NCI-H1048 (cell line): ENCODE measurements at regions not wholly inside any gene's neighbourhood (a gene's known extent, or its start where the extent isn't known, plus 50 kb on each side); places are given as distances from the start of the nearest gene placed in this dataset.

Experiments
- DNase-seq: peaks from one replicate; lab custom pipeline; 2025; lab: John Stamatoyannopoulos, UW

DNA sequence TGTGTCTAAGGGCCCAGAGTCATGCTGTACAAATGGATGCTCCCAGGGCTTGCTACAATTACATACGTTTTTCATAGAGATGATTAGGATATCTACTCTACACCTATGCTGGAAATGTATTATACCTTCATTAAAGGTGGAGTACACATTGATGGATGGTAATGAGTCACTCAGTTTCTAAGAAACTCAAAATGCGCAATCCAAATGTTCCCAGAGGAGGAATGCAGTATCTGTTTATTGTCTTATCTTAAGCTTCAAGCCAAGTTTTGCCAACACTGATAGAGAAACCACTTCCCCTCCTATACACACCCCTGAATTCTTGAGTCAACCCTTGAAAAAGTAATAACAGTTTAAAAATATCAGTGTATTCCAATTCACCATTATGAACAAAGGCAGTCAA lies 266.6 kb upstream of the FAR2 start:
- no peak for DNase-seq

DNA sequence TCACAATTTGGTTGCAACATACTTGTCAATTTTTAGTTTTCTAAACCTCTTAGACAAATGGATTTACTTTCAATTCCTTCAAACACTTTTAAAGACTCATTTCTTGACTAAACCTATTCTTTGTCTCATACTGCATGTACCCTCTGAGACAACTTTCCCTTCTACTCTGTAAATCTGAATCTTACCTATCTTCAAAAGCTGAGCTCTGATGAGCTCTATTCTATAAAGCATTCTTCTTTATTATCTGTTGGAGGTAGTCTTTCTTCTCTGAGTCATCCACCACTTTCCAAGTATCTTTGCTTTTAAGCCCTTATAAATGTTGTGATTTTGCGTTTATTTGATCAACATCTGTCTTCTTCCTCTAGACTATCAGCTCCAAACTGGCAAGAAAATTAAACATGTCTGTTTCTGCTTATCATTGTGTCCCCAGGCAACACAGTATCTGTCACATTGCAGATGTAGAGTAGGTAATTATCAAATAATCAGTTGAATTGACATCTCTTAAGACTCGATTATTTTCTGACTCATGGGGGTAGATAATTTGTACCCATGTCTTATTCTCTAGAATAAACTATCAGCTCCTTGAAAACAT lies 265.6 kb upstream of the FAR2 start:
- no peak for DNase-seq

DNA sequence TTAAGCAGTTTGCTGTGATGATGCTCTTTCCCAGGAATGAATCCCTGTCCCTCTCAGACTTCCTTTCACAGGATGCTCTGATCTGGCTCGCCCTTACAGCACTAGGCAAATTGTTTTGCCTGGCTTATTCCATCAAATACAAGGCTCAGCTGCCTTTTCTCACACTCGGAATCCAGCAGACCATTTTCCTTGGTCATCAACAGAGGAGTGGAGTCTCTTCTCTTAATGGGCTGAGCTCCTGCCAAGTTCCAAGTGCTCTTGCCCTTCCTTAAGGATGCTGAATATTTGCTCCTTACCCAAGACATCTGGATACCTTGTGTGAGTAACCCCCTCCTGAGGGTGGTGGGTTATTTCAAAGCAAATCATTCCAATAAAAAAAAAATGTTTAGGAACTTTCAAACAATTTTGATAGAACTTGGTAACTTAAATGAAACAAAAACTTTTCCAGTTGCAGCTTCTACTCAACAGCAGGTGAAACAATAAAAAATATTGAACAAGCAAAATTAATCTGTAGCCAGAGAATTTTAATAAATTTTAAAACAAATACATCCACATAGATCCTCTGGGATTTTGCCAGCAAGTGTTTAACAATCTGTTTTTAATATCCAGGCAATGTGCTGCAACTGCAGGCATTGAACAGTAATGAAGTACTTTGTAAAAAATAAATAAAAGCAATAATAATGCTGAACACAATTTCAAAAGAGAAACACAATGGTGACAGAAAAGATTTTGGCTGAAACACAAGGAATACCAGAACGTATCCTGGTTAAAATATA lies 264.0 kb upstream of the FAR2 start:
- DNase-seq: no peak

DNA sequence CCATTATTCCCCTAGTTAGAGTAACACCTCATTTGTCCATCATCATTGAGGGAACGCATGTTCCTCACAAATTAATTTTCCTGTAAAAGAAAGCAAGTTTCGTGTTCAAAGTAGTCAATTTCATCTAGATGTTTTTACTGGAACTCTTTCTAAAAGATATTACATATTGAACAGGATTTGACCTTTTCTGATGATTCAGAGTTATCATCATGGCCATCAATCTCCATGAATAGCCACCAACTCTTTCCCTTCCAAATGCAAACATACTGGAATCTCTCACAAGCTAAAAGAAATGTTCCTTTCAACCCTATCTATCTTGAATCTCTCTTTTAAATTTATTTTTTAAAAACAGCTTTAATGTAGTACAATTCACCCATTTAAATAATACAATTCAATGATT lies 263.1 kb upstream of the FAR2 start:
- no peak for DNase-seq

DNA sequence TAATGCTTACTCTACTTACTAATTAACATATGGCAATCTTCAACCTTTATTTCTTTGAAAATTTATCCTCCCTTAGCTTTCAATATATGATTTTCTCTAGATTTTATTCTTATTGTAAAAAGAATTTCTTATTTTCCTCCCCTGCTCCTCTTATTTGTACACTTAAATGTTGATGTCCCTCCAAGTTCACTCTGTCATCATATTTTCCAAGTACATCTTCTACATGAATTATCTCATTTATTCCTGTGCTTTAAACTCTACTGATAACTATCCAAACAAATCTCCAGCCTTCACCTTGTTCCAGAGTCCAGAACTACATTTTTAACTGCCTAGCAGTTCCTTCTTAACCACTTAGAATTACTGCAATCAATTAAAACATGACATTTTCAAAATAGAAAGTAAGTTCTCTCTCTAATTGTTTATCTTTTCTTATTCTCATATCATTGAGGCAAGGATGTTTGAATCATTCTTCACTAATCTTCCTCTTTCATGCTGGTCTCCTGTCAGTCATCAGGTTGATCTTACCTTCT lies 261.6 kb upstream of the FAR2 start:
- DNase-seq: no peak

DNA sequence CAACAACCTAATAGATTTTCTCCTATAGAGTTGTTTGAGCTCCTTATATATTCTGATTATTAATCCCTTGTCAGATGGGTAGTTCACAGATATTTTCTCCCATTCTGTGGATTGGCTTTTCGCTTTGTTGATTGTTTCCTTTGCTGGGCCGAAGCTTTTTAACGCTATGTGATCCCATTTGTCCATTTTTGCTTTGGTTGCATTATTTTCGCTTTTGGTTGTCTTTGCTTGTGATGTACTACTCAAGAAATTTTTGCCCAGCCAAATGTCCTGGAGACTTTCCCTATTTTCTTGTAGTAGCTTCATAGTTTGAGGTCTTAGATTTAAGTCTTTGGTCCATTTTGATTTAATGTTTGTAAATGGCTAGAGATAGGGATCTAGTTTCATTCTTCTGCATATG lies 258.4 kb upstream of the FAR2 start:
- DNase-seq: no peak

DNA sequence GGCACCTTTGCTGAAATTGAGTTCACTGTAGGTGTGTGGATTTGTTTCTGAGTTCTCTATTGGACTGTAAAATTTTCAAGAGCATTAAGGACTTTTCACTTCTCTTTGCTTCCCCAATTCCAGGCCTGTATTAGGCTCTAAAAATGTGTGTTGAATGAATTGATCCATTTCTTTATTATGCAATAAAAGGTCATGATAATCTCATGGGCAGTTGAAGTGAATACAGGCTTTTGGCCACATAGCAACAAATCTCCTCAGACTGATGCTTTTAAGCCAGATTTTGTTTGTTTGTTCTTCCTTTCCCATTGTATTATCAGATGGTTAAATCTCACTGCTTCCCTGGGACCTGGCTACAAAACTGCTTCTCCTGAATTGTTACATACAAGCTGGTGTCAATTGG lies 258.0 kb upstream of the FAR2 start:
- no peak for DNase-seq

DNA sequence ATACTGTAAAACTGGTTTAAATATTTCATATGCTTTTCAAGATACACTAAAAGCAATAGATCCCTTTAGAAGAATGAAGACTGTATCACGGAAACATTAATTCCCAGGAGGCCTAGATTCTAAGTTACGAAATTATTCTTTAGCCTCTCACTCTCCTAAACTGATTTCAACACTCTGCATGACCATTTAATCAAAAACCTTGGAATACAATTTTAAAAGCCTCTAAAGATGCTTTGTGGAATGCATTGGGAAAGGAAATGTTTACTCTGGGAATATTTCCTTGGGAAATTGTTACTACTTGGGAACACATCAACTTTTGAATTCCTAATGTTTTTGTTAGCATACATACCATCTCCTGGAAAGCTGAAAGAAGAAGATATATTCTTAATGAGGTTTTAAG lies 255.7 kb upstream of the FAR2 start:
- no peak for DNase-seq

DNA sequence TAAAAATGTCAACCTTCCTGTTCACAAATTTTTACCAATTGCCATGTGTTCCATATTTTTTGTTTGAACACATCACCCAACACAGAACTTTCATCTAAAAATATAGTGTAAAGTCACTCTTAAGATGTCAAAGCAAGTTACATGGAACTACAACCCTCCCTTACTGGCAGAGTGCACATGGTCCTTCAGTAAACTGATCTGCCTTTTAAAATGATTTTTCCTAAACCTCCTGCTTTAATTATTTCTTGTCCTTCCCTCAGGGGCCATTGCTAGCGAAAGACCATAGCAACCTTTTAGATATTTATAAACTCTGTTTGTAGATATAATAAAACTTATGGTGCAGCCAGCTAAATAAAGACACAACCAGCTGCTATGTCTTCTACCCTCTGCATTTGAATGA lies 255.2 kb upstream of the FAR2 start:
- no peak for DNase-seq

DNA sequence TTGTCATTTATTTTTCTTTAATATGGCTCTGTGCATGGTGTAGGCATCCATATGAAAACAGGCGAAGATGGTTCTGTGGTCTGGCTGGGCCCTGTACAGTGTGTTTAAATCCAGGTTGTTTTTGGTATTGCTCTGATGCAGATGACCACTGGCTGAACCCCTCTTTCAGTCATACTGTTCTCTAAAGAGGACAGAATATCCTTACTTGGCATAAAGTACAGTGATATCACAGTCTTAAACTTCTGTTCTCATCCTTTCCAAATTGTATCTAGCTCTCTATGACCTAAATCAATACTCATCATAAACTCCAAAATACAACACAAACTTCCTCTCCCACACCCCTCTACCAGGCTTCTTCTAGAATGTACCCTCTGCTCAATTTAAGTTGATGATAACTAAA lies 252.7 kb upstream of the FAR2 start:
- DNase-seq: no peak

DNA sequence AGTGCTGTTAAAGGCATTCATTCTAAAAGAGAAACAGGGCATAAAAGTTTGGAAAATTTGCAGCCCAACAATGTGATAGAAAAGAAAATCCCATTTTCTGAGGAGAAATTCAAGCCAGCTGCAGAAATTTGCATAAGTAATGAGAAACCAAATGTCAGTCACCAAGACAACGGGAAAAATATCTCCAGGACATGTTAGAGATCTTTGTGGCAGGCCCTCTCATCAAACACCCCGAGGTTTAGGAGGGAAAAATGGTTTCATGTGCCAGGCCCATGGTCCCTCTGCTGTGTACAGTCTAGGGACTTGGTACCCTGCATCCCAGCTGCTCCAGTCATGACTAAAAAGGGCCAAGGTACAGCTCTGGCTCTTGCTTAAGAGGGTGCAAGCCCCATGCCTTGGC lies 251.0 kb upstream of the FAR2 start:
- no peak for DNase-seq

DNA sequence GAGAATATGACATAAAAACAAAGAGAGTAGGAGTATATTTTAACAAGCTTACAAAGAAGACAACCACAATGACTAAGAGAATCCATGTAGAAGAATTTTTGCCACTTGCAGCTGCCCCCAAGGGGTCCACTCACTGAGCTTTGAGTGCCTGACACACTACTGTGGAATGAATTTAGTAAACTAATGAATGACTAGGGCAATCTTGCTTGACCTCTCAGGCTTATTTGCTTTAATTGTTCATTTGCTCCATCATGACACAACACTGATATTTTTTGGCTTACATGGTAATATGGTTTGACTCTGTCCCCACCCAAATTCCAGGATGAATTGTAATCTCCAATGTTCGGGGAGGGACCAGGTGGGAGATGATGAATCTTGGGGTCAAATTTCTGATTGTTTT lies 249.1 kb upstream of the FAR2 start:
- no peak for DNase-seq

DNA sequence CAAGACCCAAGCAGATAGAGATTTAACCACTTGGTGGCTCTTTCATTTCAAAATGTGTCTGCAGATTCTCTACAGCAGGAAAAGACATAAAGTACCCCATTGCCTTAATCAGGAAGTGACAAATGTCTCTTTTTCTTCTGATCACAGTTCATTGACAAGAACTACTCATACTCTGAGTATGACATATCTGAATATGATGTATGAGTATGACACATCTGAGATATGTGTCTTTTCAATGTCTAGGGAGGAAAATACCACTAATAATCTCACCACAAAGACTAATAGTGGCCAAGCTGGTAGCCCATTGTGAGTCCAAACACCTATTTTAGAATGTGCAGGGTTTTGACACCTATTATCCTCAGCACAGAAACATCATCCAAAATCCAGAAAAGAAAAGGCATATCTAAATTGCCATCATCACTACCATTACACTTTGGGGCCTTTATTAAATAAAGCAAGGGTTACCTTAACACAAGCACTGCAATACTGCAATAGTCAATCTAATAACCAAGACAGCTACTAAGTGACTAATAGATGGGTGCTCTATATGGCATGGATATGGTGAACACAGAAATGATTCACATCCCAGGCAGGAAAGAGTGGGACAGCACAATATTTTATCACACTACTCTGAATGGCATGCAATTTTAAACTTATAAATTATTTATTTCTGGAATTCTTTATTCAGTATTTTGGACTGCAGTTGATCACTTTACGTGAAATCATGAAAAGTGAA lies 243.7 kb upstream of the FAR2 start:
- DNase-seq: no peak

DNA sequence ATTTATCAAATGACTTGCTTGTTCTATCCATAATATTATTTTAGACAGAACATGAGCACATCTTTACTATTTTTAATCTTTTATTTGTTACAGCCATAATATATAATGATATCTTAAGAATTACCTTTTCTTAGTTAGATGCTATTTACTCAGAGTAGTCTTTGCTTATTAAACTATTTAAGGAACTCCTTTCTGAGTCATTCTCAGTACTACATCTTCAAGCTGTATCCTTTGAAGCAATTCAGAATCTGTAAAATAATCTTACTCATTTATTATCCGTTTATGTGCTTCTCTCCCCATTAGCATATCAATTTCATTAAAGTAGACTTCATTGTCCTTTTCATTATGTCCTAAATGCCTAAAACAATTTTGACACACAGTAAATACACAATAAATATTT lies 240.4 kb upstream of the FAR2 start:
- DNase-seq: no peak

DNA sequence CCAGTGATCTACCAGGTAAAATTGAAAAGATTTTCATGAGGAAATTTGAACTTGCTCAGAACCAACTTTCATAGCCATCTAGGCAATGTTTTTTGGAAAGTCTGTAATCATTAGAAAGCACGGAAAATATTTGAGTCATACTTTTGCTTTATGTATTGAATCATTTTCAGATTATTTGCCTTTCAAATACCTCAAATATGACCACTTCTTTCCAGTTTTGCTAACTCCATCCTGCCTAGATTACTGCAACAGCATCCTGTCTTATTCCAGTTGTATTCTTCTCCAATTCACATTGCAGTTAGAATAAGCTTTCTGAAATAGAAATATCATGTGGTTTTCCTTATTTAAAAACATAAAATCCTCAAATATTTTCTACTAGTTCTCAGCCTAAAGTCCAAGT lies 239.8 kb upstream of the FAR2 start:
- no peak for DNase-seq

DNA sequence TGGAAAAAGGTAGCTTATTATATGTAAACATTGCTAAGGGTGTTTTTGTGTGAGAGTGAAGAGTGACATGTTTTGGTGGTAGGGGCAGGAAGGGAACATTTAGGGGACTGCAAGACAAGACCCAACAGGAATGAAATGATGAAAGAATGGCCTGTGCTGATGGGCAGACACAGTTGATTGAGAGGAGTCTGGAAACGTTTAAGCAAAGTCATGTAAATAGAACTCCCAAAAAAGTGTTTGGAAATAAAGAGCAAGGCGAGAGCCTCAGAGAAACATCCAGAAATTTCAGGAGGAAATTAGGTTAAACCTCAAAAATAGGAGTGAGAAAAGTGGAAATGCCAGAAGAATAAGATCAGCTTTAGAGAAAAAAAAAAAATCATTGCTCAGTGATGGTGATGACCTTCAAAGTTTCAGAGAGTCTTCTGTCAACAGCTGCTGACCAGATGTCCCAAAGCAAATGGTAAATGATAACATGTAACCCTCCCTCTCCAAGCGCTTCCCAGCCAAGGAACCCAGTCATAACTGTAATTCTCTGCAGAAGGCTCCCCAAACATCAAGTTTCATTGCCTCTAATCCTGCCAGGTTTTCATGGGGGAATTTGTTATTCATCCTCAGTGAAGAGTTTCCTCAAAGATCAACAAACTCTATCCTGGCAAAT lies 223.2 kb upstream of the FAR2 start:
- DNase-seq: no peak

DNA sequence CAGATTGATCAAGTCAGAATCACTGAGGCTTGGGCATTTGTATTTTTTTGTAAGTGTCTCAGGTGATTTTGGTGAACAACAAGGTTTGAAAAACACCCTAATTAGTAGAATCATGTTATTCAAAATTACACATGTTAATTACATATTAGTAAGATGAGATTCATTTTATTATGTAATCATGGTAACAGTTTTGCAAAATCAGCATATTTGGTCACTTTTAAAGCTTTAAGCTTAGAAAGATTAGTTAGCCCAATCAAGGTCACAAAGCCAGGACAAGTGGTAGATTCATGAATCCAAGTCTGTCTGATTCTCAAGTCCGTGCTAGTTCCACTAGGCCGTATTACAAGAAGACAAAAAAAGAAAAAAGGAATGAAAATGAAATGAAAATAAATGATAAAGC lies 218.4 kb upstream of the FAR2 start:
- no peak for DNase-seq

DNA sequence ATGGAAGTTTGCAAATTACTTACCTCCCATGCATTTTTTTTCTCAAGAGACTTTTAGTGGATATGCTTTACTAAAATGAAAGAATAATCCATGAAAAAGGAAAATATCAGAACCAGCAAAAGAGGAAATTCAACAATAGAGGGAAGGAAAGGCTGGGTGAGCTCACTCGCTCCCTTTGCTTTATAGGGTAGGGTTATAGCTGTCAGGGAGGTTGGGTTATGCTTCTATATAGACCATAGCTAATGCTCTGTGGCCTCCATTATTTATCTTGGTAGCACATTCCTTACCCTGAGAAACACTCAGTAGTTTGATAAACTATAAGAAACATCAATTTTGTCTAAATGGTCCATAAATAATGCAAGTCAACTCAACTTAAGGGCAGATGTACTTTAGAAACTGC lies 215.9 kb upstream of the FAR2 start:
- no peak for DNase-seq

DNA sequence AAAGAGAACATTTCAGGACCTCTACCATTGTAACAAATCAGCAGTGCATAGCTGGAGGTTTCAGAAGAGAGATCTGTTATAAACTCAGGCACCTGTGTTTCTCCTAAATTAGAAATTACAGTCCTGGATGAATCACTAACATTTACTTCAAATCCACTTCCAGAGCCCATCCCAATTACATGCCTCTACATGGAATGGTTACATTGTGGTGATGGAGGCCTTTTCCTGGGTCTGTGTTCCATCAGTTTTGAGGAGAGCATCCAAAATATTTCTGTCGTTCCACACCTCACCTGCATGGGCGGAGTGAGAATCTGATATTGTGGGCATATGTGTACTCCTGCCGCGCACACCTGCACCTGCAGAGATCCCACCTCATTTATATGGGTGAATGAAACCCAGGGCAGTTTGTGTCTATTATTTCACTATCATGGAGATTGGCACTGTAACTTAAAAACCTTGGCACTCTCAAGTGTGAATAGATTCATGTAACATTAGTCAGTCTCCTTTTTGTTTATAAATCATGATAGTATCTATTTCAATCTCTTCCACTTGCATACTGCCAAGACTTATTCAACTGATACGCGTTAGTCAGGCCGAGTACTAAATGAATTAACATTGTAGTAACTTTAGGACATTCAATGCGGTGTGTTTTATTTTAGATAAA lies 215.1 kb upstream of the FAR2 start:
- no peak for DNase-seq

DNA sequence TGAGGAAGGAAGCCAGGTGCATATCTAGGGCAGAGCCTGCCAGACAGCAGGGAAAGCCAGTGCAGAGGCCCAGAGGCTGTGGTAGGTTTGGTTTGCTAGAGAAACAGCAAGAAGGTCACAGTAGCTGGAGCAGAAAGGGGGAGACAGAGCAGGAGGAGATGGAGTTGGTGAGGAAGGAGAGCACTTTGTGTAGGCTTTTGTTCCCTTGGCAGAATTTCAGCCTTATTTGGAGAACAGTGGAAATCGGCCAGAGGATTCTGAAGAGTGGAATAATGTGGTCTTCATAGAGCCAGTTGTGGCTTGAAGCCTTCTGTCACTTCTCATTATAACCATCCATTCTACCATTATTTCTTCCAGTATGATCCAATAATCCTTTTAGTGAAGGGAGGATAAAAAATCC lies 212.9 kb upstream of the FAR2 start:
- DNase-seq: no peak

DNA sequence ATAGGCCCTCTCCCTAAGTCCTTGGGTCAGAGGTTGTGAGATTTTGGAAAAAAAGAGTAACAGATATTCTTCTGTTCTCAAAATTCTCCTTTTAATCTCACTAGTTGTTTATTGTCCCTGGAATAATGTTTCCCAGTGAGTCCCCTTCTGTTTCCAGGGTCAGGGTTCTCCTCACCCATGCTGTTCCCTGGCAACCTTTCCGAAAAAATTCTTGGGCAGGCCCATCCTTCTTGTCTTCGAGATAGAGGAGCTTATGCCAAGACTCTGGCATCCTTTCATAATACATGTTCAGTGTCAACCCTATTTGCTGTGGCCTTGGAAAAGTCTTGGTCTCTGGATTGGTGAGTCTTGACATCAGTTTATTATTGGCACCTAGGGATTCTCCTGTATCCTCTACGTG lies 212.4 kb upstream of the FAR2 start:
- DNase-seq: no peak

DNA sequence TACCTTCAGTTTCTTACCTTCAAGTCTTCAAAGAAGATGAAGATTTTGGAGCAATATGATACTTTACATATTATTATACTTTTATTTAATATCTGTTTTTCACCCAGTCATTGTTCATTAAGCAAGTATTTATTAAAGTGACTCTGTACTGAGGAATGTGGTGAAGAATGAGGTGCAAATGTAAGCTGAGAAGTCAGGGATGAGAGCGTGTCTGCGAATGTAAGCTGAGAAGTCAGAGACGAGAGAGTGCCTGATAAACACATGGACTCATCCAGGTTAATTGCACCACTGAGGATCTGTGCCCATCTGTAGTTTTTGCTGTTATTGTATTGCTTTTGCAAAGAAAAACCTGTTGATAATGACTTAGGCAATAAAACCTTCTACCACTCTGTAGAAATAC lies 211.9 kb upstream of the FAR2 start:
- DNase-seq: no peak
